GM23338 (cell line): ENCODE measurements at regions not wholly inside any gene's neighbourhood (a gene's known extent, or its start where the extent isn't known, plus 50 kb on each side); places are given as distances from the start of the nearest gene placed in this dataset.

ENCODE experiments used
- ATAC-seq: fragments of 200-7000 bp; cut with Tn5 transposase; 3 replicates; pipeline ENCODE4 v1.9.1; 2020
- DNase-seq: peaks from one replicate; pipeline ENCODE4 v3.0.0-alpha.2; 2015; ENCODE audit warnings: low spot score
- H2AFZ ChIP-seq: fragments of 200-600 bp; sonication (generic); 2 replicates; pipeline ENCODE4 v1.8.0; 2016; ENCODE audit warnings: antibody characterized with exemption, mild to moderate bottlenecking, moderate library complexity
- H3F3A ChIP-seq: fragments of 200-600 bp; sonication (generic); replicated peaks from 2 replicates; pipeline ENCODE4 v1.8.0; 2017; ENCODE audit warnings: antibody characterized with exemption, mixed run types, low read depth
- H3K27ac ChIP-seq: fragments of 200-600 bp; sonication (generic); 2 replicates; pipeline ENCODE4 v1.6.1; 2016; ENCODE audit warnings: low read depth
- H3K27me3 ChIP-seq: fragments of 200-600 bp; sonication (generic); 2 replicates; pipeline ENCODE4 v1.8.0; 2016; ENCODE audit warnings: mild to moderate bottlenecking, mixed run types, moderate library complexity; ENCODE audit not compliant: insufficient read depth
- H3K36me3 ChIP-seq: fragments of 200-600 bp; sonication (generic); 2 replicates; pipeline ENCODE4 v1.8.0; 2016; ENCODE audit warnings: mild to moderate bottlenecking; ENCODE audit not compliant: insufficient read depth
- H3K4me1 ChIP-seq: fragments of 200-600 bp; sonication (generic); 2 replicates; pipeline ENCODE4 v1.8.0; 2016; ENCODE audit warnings: mild to moderate bottlenecking, moderate library complexity; ENCODE audit not compliant: insufficient read depth
- H3K4me2 ChIP-seq: fragments of 200-600 bp; sonication (generic); 2 replicates; pipeline ENCODE4 v1.7.1; 2017; ENCODE audit warnings: mixed run types
- H3K4me3 ChIP-seq: fragments of 200-600 bp; sonication (generic); 2 replicates; pipeline ENCODE4 v1.6.1; 2016; ENCODE audit warnings: mixed run types
- H3K79me2 ChIP-seq: fragments of 200-600 bp; sonication (generic); replicated peaks from 2 replicates; pipeline ENCODE4 v1.8.0; 2017; ENCODE audit warnings: mild to moderate bottlenecking; ENCODE audit not compliant: insufficient read depth
- H3K9me2 ChIP-seq: fragments of 200-600 bp; sonication (generic); 2 replicates; pipeline ENCODE4 v1.8.0; 2017; ENCODE audit not compliant: insufficient read depth
- H4K20me1 ChIP-seq: fragments of 200-600 bp; sonication (generic); replicated peaks from 2 replicates; pipeline ENCODE4 v1.8.0; 2017; ENCODE audit warnings: mild to moderate bottlenecking; ENCODE audit not compliant: insufficient read depth
- H3K27ac Mint-ChIP-seq: 2 replicates; pipeline ENCODE4 v1.8.0; 2020; ENCODE audit warnings: inconsistent platforms, mild to moderate bottlenecking, moderate library complexity, mixed read lengths
- H3K27me3 Mint-ChIP-seq: 3 replicates; pipeline ENCODE4 v1.8.0; 2022; ENCODE audit warnings: low read depth, mild to moderate bottlenecking, moderate library complexity, mixed read lengths, inconsistent platforms; ENCODE audit not compliant: insufficient read depth, poor library complexity
- H3K36me3 Mint-ChIP-seq: 3 replicates; pipeline ENCODE4 v1.8.0; 2021; ENCODE audit warnings: low read depth, mild to moderate bottlenecking, inconsistent platforms, moderate library complexity, mixed read lengths
- H3K4me1 Mint-ChIP-seq: 3 replicates; pipeline ENCODE4 v1.8.0; 2020; ENCODE audit warnings: mild to moderate bottlenecking, inconsistent platforms, mixed read lengths
- H3K4me3 Mint-ChIP-seq: 3 replicates; pipeline ENCODE4 v1.8.0; 2021; ENCODE audit warnings: moderate library complexity, mild to moderate bottlenecking, inconsistent platforms, mixed read lengths
- H3K9me3 Mint-ChIP-seq: 3 replicates; pipeline ENCODE4 v1.8.0; 2020; ENCODE audit warnings: moderate library complexity, mild to moderate bottlenecking, inconsistent platforms, mixed read lengths
- CREB1 ChIP-seq: fragments of 250-450 bp; sonication (Bioruptor Pico); IDR thresholded peaks from 2 replicates; pipeline ENCODE4 v1.5.0; 2020; ENCODE audit warnings: low read depth, mild to moderate bottlenecking, moderate library complexity
- CTCF ChIP-seq, 2 experiments: fragments of 200-600 bp in 1 of 2; sonication (generic) in 1 of 2; conservative IDR thresholded peaks; 2 replicates each; pipeline versions ENCODE4 v1.5.1 to v1.6.1; 2016 to 2017; ENCODE audit warnings: antibody characterized with exemption in 2 of 2, low read depth in 2 of 2, mild to moderate bottlenecking in 2 of 2, moderate library complexity in 1 of 2
- ETS1 ChIP-seq: IDR thresholded peaks from 2 replicates; pipeline ENCODE4 v1.6.1; 2016; ENCODE audit warnings: antibody characterized with exemption
- EZH2 ChIP-seq: fragments of 200-600 bp; sonication (generic); IDR thresholded peaks from one replicate; pipeline ENCODE4 v1.8.0; 2017; ENCODE audit warnings: antibody characterized with exemption, mild to moderate bottlenecking, low read depth; ENCODE audit not compliant: unreplicated experiment
- JUNB ChIP-seq: IDR thresholded peaks from one replicate; pipeline ENCODE4 v1.6.1; 2016; ENCODE audit warnings: antibody characterized with exemption; ENCODE audit not compliant: unreplicated experiment
- NANOG ChIP-seq: IDR thresholded peaks from 2 replicates; pipeline ENCODE4 v1.6.1; 2016; ENCODE audit warnings: antibody characterized with exemption, borderline replicate concordance
- POLR2AphosphoS5 ChIP-seq: IDR thresholded peaks from 2 replicates; pipeline ENCODE4 v1.6.1; 2016; ENCODE audit warnings: antibody characterized with exemption, low read depth
- STAT1 ChIP-seq: IDR thresholded peaks from one replicate; pipeline ENCODE4 v1.6.1; 2016; ENCODE audit warnings: antibody characterized with exemption; ENCODE audit not compliant: unreplicated experiment
- ZNF114 ChIP-seq: fragments of 250-450 bp; sonication (Bioruptor Pico); IDR thresholded peaks from 2 replicates; pipeline ENCODE4 v1.5.0; 2020; ENCODE audit warnings: mild to moderate bottlenecking, moderate library complexity
- ZNF331 ChIP-seq: fragments of 250-450 bp; sonication (Bioruptor Pico); IDR thresholded peaks from 2 replicates; pipeline ENCODE4 v1.5.0; 2020; ENCODE audit warnings: low read depth, mild to moderate bottlenecking, moderate library complexity
- TF ChIP-seq, protein P1 (sequence below): fragments of 250-450 bp; sonication (Bioruptor Pico); IDR thresholded peaks from 2 replicates; pipeline ENCODE4 v1.5.0; 2020; ENCODE audit warnings: mild to moderate bottlenecking, moderate library complexity

- TF ChIP-seq, protein P1, sequence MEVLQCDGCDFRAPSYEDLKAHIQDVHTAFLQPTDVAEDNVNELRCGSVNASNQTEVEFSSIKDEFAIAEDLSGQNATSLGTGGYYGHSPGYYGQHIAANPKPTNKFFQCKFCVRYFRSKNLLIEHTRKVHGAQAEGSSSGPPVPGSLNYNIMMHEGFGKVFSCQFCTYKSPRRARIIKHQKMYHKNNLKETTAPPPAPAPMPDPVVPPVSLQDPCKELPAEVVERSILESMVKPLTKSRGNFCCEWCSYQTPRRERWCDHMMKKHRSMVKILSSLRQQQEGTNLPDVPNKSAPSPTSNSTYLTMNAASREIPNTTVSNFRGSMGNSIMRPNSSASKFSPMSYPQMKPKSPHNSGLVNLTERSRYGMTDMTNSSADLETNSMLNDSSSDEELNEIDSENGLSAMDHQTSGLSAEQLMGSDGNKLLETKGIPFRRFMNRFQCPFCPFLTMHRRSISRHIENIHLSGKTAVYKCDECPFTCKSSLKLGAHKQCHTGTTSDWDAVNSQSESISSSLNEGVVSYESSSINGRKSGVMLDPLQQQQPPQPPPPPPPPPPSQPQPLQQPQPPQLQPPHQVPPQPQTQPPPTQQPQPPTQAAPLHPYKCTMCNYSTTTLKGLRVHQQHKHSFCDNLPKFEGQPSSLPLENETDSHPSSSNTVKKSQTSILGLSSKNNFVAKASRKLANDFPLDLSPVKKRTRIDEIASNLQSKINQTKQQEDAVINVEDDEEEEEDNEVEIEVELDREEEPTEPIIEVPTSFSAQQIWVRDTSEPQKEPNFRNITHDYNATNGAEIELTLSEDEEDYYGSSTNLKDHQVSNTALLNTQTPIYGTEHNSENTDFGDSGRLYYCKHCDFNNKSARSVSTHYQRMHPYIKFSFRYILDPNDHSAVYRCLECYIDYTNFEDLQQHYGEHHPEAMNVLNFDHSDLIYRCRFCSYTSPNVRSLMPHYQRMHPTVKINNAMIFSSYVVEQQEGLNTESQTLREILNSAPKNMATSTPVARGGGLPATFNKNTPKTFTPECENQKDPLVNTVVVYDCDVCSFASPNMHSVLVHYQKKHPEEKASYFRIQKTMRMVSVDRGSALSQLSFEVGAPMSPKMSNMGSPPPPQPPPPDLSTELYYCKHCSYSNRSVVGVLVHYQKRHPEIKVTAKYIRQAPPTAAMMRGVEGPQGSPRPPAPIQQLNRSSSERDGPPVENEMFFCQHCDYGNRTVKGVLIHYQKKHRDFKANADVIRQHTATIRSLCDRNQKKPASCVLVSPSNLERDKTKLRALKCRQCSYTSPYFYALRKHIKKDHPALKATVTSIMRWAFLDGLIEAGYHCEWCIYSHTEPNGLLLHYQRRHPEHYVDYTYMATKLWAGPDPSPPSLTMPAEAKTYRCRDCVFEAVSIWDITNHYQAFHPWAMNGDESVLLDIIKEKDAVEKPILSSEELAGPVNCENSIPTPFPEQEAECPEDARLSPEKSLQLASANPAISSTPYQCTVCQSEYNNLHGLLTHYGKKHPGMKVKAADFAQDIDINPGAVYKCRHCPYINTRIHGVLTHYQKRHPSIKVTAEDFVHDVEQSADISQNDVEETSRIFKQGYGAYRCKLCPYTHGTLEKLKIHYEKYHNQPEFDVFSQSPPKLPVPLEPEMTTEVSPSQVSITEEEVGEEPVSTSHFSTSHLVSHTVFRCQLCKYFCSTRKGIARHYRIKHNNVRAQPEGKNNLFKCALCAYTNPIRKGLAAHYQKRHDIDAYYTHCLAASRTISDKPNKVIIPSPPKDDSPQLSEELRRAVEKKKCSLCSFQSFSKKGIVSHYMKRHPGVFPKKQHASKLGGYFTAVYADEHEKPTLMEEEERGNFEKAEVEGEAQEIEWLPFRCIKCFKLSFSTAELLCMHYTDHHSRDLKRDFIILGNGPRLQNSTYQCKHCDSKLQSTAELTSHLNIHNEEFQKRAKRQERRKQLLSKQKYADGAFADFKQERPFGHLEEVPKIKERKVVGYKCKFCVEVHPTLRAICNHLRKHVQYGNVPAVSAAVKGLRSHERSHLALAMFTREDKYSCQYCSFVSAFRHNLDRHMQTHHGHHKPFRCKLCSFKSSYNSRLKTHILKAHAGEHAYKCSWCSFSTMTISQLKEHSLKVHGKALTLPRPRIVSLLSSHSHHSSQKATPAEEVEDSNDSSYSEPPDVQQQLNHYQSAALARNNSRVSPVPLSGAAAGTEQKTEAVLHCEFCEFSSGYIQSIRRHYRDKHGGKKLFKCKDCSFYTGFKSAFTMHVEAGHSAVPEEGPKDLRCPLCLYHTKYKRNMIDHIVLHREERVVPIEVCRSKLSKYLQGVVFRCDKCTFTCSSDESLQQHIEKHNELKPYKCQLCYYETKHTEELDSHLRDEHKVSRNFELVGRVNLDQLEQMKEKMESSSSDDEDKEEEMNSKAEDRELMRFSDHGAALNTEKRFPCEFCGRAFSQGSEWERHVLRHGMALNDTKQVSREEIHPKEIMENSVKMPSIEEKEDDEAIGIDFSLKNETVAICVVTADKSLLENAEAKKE, result no peak
- TF ChIP-seq ZNF331 (CRISPR knock-in tag), result no peak
Observed at GRCh38 chrX:120727911-120728310, 98.1 kb upstream of the C1GALT1C1 start (continued).

GRCh38 chrX:120727452-120727851 is 97.6 kb upstream of the C1GALT1C1 start:
- Histone ChIP-seq H3K27me3 (no peaks in the 10 kb centered on the region), H3K79me2 (no peaks in the 10 kb centered on the region), H4K20me1 (no peaks in the 10 kb centered on the region), H3K4me1 (no peaks in the 10 kb centered on the region), H3K4me3 (no peak overlapping the region), H3K27ac (no peak overlapping the region), H3K4me2 (no peak overlapping the region), H2AFZ (no peak overlapping the region), H3F3A (no peaks in the 10 kb centered on the region), H3K36me3 (no peaks in the 10 kb centered on the region), H3K9me2 (no peaks in the 10 kb centered on the region)
- DNase-seq (no peak), ATAC-seq (no peak)
- Mint-ChIP-seq H3K4me3 (no peak overlapping the region), H3K27ac (no peak overlapping the region), H3K4me1 (no peaks in the 10 kb centered on the region), H3K9me3 (no peaks in the 10 kb centered on the region), H3K27me3 (no peaks in the 10 kb centered on the region), H3K36me3 (no peaks in the 10 kb centered on the region)
- no peak for TF ChIP-seq ETS1
- no peak for TF ChIP-seq EZH2
- no peak for TF ChIP-seq JUNB
- TF ChIP-seq CTCF (conservative IDR thresholded peaks at IDR 0.05; ENCODE audit: low read depth in 2 of 2), result no peak
- TF ChIP-seq STAT1, result no peak
- TF ChIP-seq POLR2AphosphoS5, result no peak
- TF ChIP-seq ZNF114 (CRISPR knock-in tag), result no peak
- TF ChIP-seq NANOG, result no peak
- no peak for TF ChIP-seq ZNF331 (CRISPR knock-in tag)
- TF ChIP-seq CREB1 (CRISPR knock-in tag), result no peak
